ENCODE measurements at regions not wholly inside any gene's neighbourhood (a gene's known extent, or its start where the extent isn't known, plus 50 kb on each side); places are given as distances from the start of the nearest gene placed in this dataset.

GRCh38 chr10:26952094-26952493 is 91.3 kb upstream of the ABI1 start:
- no peak overlapping the region for H3K4me3 ChIP-seq
- no peak for TF ChIP-seq CTCF (IDR thresholded peaks at IDR 0.05)
- no peak for TF ChIP-seq POLR2A (IDR thresholded peaks at IDR 0.05)
- no peak for TF ChIP-seq EP300 (IDR thresholded peaks at IDR 0.05)
- no peak for TF ChIP-seq POLR2AphosphoS5 (IDR thresholded peaks at IDR 0.05)
- H3K27ac ChIP-seq, result no peak overlapping the region
- peaks cover 0 to 10% (median 0%) of the 10 kb centered on the region in 3 donors for H3K9me3 ChIP-seq
- ATAC-seq, result no peak
- no peaks in the 10 kb centered on the region for H3K27me3 ChIP-seq
- WGBS, 2 donors (ENCODE audit: low coverage in 1 of 2), result 60 to 76% methylated on average over 2 to 3 of the region's 3 CpGs
- H3K36me3 ChIP-seq, result no peaks in the 10 kb centered on the region
- no peaks in the 10 kb centered on the region for H3K4me1 ChIP-seq

- Histone ChIP-seq H3K9me3 (peaks cover 0 to 10% (median 0%) of the 10 kb centered on the region in 3 donors), H3K36me3 (no peaks in the 10 kb centered on the region), H3K4me1 (no peaks in the 10 kb centered on the region), H3K4me3 (no peak overlapping the region), H3K27ac (no peak overlapping the region), H3K27me3 (peaks cover under 1% of the 10 kb centered on the region)
- no peak for TF ChIP-seq POLR2AphosphoS5 (IDR thresholded peaks at IDR 0.05)
- no peak for TF ChIP-seq EP300 (IDR thresholded peaks at IDR 0.05)
- TF ChIP-seq POLR2A (IDR thresholded peaks at IDR 0.05), result no peak
- TF ChIP-seq CTCF (IDR thresholded peaks at IDR 0.05), result no peak
- 38 to 67% methylated on average over 1 of the region's 1 CpG for WGBS, 2 donors (ENCODE audit: low coverage in 1 of 2)
- no peak for ATAC-seq
These were observed 90.9 kb upstream of the ABI1 start for GRCh38 chr10:26951650-26952049.

- peaks cover 0 to 10% (median 0%) of the 10 kb centered on the region in 3 donors for H3K9me3 ChIP-seq
- ATAC-seq, result no peak
- peaks cover 7% of the 10 kb centered on the region for H3K27me3 ChIP-seq
- H3K4me3 ChIP-seq, result no peak overlapping the region
- no peak overlapping the region for H3K27ac ChIP-seq
- no peaks in the 10 kb centered on the region for H3K36me3 ChIP-seq
- TF ChIP-seq POLR2A (IDR thresholded peaks at IDR 0.05) (no peak), POLR2AphosphoS5 (IDR thresholded peaks at IDR 0.05) (no peak), EP300 (IDR thresholded peaks at IDR 0.05) (no peak), CTCF (IDR thresholded peaks at IDR 0.05) (no peak)
- H3K4me1 ChIP-seq, result no peaks in the 10 kb centered on the region
These were observed 90.2 kb upstream of the ABI1 start for GRCh38 chr10:26950934-26951333.

- Histone ChIP-seq H3K27ac (no peak overlapping the region), H3K27me3 (peaks cover 18% of the 10 kb centered on the region), H3K4me3 (no peak overlapping the region), H3K36me3 (no peaks in the 10 kb centered on the region), H3K4me1 (no peaks in the 10 kb centered on the region), H3K9me3 (peaks cover 0 to 10% (median 0%) of the 10 kb centered on the region in 3 donors)
- WGBS, 2 donors (ENCODE audit: low coverage in 1 of 2), result 20 to 72% methylated on average over 16 to 17 of the region's 29 CpGs
- TF ChIP-seq POLR2AphosphoS5 (IDR thresholded peaks at IDR 0.05) (no peak), POLR2A (IDR thresholded peaks at IDR 0.05) (no peak), CTCF (IDR thresholded peaks at IDR 0.05) (no peak), EP300 (IDR thresholded peaks at IDR 0.05) (no peak)
- ATAC-seq, result no peak
These were observed 85.5 kb upstream of the ABI1 start for GRCh38 chr10:26946102-26946811.

GRCh38 chr10:26944261-26944882 is 83.6 kb upstream of the ABI1 start:
- WGBS, 2 donors (ENCODE audit: low coverage in 1 of 2), result 75 to 77% methylated on average over 6 to 13 of the region's 18 CpGs
- Histone ChIP-seq H3K36me3 (no peaks in the 10 kb centered on the region), H3K4me3 (no peak overlapping the region), H3K4me1 (no peaks in the 10 kb centered on the region), H3K27ac (no peak overlapping the region), H3K9me3 (no peaks in the 10 kb centered on the region), H3K27me3 (peaks cover 18% of the 10 kb centered on the region)
- ATAC-seq, result no peak
- no peak for TF ChIP-seq POLR2AphosphoS5 (IDR thresholded peaks at IDR 0.05)
- no peak for TF ChIP-seq POLR2A (IDR thresholded peaks at IDR 0.05)
- no peak for TF ChIP-seq CTCF (IDR thresholded peaks at IDR 0.05)
- no peak for TF ChIP-seq EP300 (IDR thresholded peaks at IDR 0.05)
